ENCODE measurements at regions not wholly inside any gene's neighbourhood (a gene's known extent, or its start where the extent isn't known, plus 50 kb on each side); places are given as distances from the start of the nearest gene placed in this dataset.

DNA sequence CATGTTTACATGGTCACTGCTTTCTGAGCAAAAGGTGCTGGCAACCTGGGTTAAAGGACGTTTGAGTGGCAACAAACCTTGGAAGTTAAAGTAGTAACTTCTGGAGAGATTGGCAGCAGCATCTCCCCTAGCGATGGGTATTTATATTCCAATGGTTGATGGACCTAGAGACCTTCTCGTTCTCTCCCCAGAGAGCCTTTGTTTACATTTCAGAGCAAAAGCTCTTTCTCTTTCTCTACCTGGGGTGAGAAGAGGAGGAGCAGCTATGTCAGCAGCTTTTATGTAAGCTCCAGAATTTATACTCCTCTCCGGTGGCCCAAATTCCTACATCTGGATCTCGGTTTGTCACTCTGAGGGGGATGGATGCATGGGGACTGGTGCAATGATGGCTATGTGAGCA, 213.7 kb upstream of the ARL4C start (continued):
- TF ChIP-seq, protein P1, sequence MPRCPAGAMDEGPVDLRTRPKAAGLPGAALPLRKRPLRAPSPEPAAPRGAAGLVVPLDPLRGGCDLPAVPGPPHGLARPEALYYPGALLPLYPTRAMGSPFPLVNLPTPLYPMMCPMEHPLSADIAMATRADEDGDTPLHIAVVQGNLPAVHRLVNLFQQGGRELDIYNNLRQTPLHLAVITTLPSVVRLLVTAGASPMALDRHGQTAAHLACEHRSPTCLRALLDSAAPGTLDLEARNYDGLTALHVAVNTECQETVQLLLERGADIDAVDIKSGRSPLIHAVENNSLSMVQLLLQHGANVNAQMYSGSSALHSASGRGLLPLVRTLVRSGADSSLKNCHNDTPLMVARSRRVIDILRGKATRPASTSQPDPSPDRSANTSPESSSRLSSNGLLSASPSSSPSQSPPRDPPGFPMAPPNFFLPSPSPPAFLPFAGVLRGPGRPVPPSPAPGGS (IDR thresholded peaks at IDR 0.05): no peak
- TF ChIP-seq, protein P2, sequence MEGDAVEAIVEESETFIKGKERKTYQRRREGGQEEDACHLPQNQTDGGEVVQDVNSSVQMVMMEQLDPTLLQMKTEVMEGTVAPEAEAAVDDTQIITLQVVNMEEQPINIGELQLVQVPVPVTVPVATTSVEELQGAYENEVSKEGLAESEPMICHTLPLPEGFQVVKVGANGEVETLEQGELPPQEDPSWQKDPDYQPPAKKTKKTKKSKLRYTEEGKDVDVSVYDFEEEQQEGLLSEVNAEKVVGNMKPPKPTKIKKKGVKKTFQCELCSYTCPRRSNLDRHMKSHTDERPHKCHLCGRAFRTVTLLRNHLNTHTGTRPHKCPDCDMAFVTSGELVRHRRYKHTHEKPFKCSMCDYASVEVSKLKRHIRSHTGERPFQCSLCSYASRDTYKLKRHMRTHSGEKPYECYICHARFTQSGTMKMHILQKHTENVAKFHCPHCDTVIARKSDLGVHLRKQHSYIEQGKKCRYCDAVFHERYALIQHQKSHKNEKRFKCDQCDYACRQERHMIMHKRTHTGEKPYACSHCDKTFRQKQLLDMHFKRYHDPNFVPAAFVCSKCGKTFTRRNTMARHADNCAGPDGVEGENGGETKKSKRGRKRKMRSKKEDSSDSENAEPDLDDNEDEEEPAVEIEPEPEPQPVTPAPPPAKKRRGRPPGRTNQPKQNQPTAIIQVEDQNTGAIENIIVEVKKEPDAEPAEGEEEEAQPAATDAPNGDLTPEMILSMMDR (IDR thresholded peaks at IDR 0.05): no peak
- no peak for TF ChIP-seq ESRRA (IDR thresholded peaks at IDR 0.05; ENCODE audit: borderline replicate concordance, low read length)
- no peak for TF ChIP-seq CEBPB (IDR thresholded peaks at IDR 0.05)
- no peak for TF ChIP-seq CBX2 (IDR thresholded peaks at IDR 0.05; ENCODE audit: borderline replicate concordance, low read depth)
- no peak for TF ChIP-seq KDM5A (IDR thresholded peaks at IDR 0.05)

DNA sequence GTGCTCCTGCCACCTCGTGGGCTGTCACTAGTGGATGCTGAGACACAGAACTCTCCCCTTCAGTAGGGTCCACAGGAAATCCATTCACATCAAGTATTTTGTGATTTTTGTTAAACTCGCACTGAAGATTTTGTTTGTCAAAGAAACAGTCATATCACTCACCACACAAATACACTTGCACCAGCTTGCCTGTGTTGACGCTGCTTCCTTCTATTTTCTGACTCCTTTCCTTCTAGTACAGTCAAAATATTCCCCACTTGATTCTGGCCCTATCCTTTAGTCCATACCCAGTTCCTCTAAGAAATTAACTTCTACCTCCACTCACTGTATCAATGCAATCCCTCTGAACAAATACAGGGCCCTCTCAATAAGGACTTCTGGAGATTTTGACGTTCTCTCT, 213.2 kb upstream of the ARL4C start:
- CTCF ChIA-PET: interaction anchor here (0.6 kb wide), 1 partner anchor 392 kb away, joined by 3 read pairs; no protein-coding TSS in a partner anchor
- Histone ChIP-seq H3K4me2 (no peak overlapping the region), H3K9me3 (no peaks in the 10 kb centered on the region), H3K4me1 (no peaks in the 10 kb centered on the region), H3K4me3 (no peak overlapping the region), H3K27ac (no peak overlapping the region)
- ATAC-seq: no peak
- no peak for FAIRE-seq
- POLR2A ChIA-PET: no interaction called here
- TF ChIP-seq NR3C1 (IDR thresholded peaks at IDR 0.05) (no peak), GATA3 (IDR thresholded peaks at IDR 0.05; ENCODE audit: borderline replicate concordance) (no peak), PHF8 (IDR thresholded peaks at IDR 0.05; ENCODE audit: borderline replicate concordance, low read depth) (no peak), POLR2AphosphoS2 (conservative IDR thresholded peaks at IDR 0.05; ENCODE audit: low read length) (no peak), RFX5 (IDR thresholded peaks at IDR 0.05) (no peak), ZSCAN20 (CRISPR knock-in tag; IDR thresholded peaks at IDR 0.05) (no peak), HDAC2 (IDR thresholded peaks at IDR 0.05) (no peak), ZNF302 (CRISPR knock-in tag; IDR thresholded peaks at IDR 0.05) (no peak)
- WGBS (ENCODE audit: missing lambda C conversion rate): 48% methylated on average over 4 of the region's 4 CpGs
- DNase-seq (ENCODE audit: low read depth in 1 of 2, low spot score in 1 of 2): no peak

DNA sequence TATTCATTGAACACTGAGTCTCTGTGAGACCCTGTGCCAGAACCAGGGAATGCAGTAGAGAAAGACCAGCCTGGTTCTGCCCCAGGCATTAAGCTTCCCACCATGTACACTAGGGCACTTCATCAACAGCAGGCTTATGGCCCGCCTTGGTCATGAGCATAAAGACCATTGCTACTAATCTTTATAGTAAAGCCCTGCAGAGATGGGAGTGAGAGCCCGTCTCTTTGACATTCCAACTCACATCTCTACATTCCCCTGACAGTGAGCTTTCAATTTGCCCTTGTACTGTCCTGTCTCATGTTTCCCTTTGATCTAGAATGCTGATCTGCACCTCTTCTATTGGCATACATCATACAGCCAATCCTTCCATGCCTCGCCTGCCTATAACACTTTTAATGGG, 211.8 kb upstream of the ARL4C start:
- H3K4me1 ChIP-seq: no peaks in the 10 kb centered on the region
- WGBS (ENCODE audit: missing lambda C conversion rate): 76% methylated on average over 3 of the region's 3 CpGs
- DNase-seq (ENCODE audit: low read depth in 1 of 2, low spot score in 1 of 2) (no peak), FAIRE-seq (no peak), ATAC-seq (no peak)
- ChIA-PET POLR2A (no interaction called here), CTCF (no interaction called here)
- H3K4me3 ChIP-seq: no peak overlapping the region
- no peaks in the 10 kb centered on the region for H3K9me3 ChIP-seq
- no peak overlapping the region for H3K4me2 ChIP-seq
- no peak for TF ChIP-seq POLR2AphosphoS2 (conservative IDR thresholded peaks at IDR 0.05; ENCODE audit: low read length)
- no peak for TF ChIP-seq RAD21 (conservative IDR thresholded peaks at IDR 0.05 in 1 of 2, IDR thresholded peaks at IDR 0.05 in 1 of 2)
- no peak overlapping the region for H3K27ac ChIP-seq

DNA sequence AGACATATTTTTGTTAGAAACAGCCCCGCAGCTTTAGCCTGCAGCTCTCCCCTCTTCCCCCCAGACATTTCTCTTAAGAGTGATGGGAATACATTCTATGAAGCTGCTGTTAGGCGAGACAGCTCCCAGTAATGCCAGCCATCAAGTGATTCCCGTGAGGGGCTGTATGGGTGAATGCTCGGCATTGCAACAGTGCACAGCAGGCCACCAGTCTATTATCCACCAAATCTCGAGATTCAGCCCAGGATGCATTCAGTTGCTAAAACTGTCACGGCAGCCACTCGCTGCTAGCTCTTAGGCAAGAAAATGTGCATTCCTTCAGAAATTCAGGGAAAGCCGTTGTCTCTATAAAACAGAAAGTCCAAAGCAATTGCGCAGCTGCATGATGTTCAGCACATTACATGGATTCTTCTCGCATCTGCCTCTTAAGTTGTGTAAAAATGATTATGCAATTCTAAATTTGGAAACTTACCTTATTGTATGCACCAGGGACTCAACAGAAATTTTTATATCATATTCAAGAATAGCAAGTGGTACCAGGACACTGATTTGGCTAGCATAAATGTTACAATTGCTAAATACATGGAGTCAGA, 211.3 kb upstream of the ARL4C start:
- Histone ChIP-seq H3K4me2 (no peak overlapping the region), H3K4me1 (peaks cover 5% of the 10 kb centered on the region), H3K4me3 (no peak overlapping the region), H3K9me3 (no peaks in the 10 kb centered on the region), H3K27ac (no peak overlapping the region)
- ATAC-seq (no peak), DNase-seq (ENCODE audit: low read depth in 1 of 2, low spot score in 1 of 2) (no peak), FAIRE-seq (no peak)
- CTCF ChIA-PET: no interaction called here
- POLR2A ChIA-PET: no interaction called here
- WGBS (ENCODE audit: missing lambda C conversion rate): 69% methylated on average over 9 of the region's 10 CpGs
- TF ChIP-seq RAD21 (conservative IDR thresholded peaks at IDR 0.05 in 1 of 2, IDR thresholded peaks at IDR 0.05 in 1 of 2) (no peak), EHMT2 (IDR thresholded peaks at IDR 0.05; ENCODE audit: low read depth) (no peak), FOXS1 (CRISPR knock-in tag; IDR thresholded peaks at IDR 0.05) (no peak), ESRRA (IDR thresholded peaks at IDR 0.05; ENCODE audit: borderline replicate concordance, low read length) (no peak), NR3C1 (IDR thresholded peaks at IDR 0.05) (no peak), JUNB (IDR thresholded peaks at IDR 0.05) (no peak), CBX8 (IDR thresholded peaks at IDR 0.05) (no peak)
- TF ChIP-seq, protein P3, sequence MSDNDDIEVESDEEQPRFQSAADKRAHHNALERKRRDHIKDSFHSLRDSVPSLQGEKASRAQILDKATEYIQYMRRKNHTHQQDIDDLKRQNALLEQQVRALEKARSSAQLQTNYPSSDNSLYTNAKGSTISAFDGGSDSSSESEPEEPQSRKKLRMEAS (IDR thresholded peaks at IDR 0.05): no peak
- TF ChIP-seq, protein P4, sequence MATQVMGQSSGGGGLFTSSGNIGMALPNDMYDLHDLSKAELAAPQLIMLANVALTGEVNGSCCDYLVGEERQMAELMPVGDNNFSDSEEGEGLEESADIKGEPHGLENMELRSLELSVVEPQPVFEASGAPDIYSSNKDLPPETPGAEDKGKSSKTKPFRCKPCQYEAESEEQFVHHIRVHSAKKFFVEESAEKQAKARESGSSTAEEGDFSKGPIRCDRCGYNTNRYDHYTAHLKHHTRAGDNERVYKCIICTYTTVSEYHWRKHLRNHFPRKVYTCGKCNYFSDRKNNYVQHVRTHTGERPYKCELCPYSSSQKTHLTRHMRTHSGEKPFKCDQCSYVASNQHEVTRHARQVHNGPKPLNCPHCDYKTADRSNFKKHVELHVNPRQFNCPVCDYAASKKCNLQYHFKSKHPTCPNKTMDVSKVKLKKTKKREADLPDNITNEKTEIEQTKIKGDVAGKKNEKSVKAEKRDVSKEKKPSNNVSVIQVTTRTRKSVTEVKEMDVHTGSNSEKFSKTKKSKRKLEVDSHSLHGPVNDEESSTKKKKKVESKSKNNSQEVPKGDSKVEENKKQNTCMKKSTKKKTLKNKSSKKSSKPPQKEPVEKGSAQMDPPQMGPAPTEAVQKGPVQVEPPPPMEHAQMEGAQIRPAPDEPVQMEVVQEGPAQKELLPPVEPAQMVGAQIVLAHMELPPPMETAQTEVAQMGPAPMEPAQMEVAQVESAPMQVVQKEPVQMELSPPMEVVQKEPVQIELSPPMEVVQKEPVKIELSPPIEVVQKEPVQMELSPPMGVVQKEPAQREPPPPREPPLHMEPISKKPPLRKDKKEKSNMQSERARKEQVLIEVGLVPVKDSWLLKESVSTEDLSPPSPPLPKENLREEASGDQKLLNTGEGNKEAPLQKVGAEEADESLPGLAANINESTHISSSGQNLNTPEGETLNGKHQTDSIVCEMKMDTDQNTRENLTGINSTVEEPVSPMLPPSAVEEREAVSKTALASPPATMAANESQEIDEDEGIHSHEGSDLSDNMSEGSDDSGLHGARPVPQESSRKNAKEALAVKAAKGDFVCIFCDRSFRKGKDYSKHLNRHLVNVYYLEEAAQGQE (IDR thresholded peaks at IDR 0.05): no peak
- TF ChIP-seq, protein P5, sequence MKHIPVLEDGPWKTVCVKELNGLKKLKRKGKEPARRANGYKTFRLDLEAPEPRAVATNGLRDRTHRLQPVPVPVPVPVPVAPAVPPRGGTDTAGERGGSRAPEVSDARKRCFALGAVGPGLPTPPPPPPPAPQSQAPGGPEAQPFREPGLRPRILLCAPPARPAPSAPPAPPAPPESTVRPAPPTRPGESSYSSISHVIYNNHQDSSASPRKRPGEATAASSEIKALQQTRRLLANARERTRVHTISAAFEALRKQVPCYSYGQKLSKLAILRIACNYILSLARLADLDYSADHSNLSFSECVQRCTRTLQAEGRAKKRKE (CRISPR knock-in tag; IDR thresholded peaks at IDR 0.05; ENCODE audit: low read depth): no peak
- TF ChIP-seq, protein P6, sequence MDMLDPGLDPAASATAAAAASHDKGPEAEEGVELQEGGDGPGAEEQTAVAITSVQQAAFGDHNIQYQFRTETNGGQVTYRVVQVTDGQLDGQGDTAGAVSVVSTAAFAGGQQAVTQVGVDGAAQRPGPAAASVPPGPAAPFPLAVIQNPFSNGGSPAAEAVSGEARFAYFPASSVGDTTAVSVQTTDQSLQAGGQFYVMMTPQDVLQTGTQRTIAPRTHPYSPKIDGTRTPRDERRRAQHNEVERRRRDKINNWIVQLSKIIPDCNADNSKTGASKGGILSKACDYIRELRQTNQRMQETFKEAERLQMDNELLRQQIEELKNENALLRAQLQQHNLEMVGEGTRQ (IDR thresholded peaks at IDR 0.05): no peak
